GM21723 (cell line): ENCODE measurements at regions not wholly inside any gene's neighbourhood (a gene's known extent, or its start where the extent isn't known, plus 50 kb on each side); places are given as distances from the start of the nearest gene placed in this dataset.
"Not testable (repeated sequence)": the region's sequence is repeated elsewhere in the genome, so short reads cannot be mapped to it uniquely, and the experiment has no call there.

Experiments
- ATAC-seq: cut with Tn5 transposase; IDR thresholded peaks from one replicate; pipeline ENCODE4 v1.9.1; 2021; ENCODE audit warnings: mild to moderate bottlenecking, moderate library complexity; ENCODE audit not compliant: unreplicated experiment

DNA sequence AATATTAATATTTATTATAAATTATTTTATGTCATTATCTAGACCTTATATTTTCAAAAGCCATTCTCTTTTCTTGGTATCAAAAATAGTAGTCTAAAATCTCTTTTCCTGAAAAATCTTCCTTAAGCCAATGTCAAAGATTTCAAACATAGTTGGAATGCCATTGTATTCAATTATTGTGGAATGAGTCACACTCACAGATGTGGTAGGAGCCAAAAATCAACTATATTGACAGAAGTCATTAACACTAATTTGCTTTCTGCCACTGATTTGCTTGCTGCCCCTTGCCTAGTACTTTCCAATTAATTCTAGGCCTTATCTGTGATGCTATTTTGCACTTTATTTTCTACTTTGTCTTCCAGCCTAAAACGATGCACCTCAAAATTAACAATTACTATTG, 1326.3 kb upstream of the GJE1 start:
- ATAC-seq = no peak

DNA sequence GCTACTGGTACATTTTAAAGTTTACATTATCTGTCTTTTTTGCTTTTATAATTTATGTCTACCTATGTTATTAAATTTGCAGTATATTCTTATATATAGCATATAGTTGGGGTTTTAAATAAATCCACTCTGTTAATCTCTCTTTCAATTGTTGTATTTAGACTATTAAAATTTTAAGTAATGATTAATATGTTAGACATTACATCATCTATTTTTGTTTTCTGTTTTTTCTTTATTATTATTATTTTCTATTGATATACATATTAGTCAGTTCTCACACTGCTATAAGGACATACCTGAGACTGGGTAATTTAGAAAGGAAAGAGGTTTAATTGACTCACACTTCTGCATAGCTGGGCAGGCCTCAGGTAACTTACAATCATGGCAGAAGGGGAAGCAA, 1338.2 kb upstream of the GJE1 start:
- no peak for ATAC-seq

- no peak for ATAC-seq
Measured at GRCh38 chr6:140790109-140790508, 1342.6 kb upstream of the GJE1 start.

DNA sequence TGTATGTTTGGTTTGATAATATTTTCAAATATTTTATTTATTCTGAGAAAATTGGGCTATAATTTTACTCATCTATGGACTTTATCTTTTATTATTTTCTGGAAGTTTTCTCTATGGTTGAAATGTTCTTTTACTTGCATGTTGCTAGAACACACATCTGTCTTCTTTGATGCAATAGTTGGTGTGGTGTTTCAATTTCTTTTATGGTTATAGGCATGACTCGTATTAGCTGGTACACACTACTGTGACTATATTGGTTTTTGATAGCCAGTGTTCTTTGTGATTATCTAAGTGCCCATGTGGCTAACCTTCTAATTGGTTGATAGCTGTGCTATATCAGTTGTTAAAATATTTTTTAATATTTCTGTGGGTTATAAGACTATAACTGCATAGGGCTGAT, 1343.3 kb upstream of the GJE1 start:
- no peak for ATAC-seq

GRCh38 chr6:140785926-140786325, 1346.8 kb upstream of the GJE1 start:
- no peak for ATAC-seq

- no peak for ATAC-seq
Measured at GRCh38 chr6:140784573-140784972, 1348.2 kb upstream of the GJE1 start.

GRCh38 chr6:140783504-140783903, 1349.2 kb upstream of the GJE1 start:
- ATAC-seq = not testable (repeated sequence)

- no peak for ATAC-seq
Measured at GRCh38 chr6:140782941-140783340, 1349.8 kb upstream of the GJE1 start.

DNA sequence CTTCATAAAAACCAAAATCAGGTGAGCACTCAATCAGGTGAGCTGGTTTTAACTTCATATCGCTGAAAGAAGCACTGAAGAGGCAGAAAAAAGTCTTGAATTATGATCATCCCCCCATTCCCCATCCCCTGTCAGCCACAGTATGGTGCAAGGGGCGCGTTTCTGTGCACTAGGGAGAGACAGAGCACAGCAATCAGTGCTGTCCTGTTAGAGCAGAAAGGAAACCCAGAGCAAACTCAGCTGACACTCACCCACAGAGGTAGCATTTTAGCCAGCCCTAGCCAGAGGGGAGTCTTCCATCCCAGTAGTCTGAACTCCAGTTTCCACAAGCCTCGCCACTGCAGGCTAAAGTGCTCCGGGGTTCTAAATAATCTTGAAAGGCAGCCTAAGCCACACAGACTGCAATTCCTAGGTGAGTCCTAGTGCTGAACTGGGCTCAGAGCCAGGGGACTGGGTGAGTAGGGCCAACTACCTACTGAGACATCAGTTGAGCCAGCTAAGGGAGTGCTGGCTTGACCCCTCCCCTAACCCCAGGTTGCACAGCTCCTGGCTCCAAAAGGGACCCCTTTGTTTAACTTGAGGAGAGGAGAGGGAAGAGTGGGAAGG, 1352.6 kb upstream of the GJE1 start:
- ATAC-seq = no peak

- ATAC-seq = no peak
Measured at GRCh38 chr6:140779341-140779740, 1353.4 kb upstream of the GJE1 start.

DNA sequence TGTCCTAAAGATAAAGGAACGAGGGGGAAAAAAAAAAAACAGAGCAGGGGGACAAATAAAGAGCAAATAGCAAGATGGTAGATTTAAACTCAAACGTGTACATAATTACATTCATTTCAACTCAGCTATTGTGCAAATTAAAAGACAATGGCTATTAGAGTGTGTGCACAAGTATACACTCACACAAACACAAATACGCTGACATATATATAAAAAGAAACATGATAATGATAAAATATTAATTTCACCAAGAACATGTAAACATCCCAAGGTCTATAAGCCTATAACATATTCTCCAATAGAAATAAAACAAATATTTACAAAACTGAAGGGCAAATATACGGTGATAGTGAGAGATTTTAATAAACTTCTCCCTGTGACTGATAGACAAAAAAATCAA, 1354.9 kb upstream of the GJE1 start:
- no peak for ATAC-seq

DNA sequence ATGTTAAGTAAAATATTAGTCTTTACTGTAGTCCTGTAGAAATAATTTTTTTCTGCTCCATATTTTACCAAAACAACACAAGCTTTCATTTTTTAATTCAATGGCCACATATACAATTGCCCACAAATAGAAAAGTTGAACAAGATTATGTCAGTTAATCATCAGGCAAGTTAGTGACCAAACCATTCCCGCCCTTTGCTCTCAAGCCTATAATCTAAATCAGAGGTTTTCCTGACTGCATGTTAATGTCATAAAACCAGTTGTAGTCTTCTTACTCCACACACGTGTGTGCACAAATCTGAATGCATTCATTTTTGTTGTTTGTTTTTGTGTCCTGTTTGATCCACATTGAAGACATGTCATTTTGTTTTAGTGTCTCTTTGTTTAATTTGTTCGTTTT, 1357.7 kb upstream of the GJE1 start:
- no peak for ATAC-seq

GRCh38 chr6:140774080-140774505, 1358.6 kb upstream of the GJE1 start:
- peak; percentile 100 for ATAC-seq

GRCh38 chr6:140773276-140773675, 1359.4 kb upstream of the GJE1 start:
- ATAC-seq = no peak

- no peak for ATAC-seq
Measured at GRCh38 chr6:140772576-140772975, 1360.1 kb upstream of the GJE1 start.

DNA sequence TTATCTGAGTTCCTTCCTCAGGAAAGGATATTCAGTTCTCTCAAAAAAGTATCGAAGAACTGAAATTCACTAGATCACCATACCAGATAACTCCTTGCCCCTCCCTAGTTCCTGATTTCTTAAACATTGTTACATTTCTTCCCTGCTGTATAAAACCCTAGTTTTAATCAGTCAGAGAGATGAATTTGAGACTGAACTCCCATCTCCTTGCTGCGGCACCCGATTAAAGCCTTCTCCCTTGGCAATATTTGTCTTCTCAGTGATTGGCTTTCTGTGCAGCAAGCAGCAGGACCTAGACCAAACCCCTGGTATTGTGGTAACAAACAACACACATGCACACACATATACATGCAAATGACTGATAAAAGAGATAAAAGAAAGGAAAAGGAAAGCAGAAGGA, 1364.6 kb upstream of the GJE1 start:
- no peak for ATAC-seq

DNA sequence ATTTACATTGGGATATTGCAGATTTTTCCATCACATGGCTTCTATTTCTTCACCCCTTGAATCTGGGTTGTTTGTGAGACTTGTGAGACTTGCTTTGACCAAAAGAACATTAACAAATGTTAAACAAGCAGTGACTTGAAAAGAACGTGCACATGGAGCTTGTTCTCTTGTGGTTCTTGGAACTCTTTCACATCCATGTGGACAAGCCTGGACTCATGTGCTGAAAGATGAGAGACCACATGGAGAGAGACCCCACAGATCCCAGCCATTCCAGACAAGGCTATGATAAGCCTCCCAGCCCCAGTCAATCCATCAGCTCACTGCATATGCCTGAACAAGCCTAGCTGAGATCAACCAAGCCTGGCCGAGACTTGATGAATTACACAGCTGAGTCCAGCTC, 1365.7 kb upstream of the GJE1 start:
- no peak for ATAC-seq

- no peak for ATAC-seq
Measured at GRCh38 chr6:140758169-140758877, 1374.4 kb upstream of the GJE1 start.

GRCh38 chr6:140752234-140752633, 1377.8 kb upstream of the CITED2 start:
- no peak for ATAC-seq

- no peak for ATAC-seq
Measured at GRCh38 chr6:140747114-140747513, 1372.7 kb upstream of the CITED2 start.

- peak; percentile 92 for ATAC-seq
Measured at GRCh38 chr6:140744659-140745320, 1370.3 kb upstream of the CITED2 start.

DNA sequence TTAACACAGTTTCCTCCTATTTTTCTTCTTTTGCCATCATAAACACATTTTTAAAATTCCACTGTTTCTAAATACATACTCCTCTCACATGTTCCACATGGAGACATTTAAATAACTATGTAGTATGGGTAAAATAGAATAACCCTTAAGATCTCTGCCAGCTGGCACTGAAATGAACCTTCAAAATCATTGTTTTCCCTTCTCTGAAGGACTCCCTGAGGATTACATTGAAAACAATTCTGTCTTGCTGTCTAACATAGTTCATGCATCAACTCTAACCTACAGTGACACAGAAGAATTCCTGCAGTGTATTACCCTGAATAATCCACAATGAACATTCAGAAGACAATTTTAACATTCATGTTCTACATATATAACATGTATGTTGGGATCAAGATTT, 1361.8 kb upstream of the CITED2 start:
- no peak for ATAC-seq
